GM06990 (cell line): ENCODE measurements at regions not wholly inside any gene's neighbourhood (a gene's known extent, or its start where the extent isn't known, plus 50 kb on each side); places are given as distances from the start of the nearest gene placed in this dataset.

Experiments used
- DNase-seq: peaks from one replicate; pipeline ENCODE4 v3.0.0-alpha.2; 2011; ENCODE audit not compliant: insufficient read length; ENCODE audit errors: extremely low read depth
- H3K27me3 ChIP-seq: replicated peaks from 2 replicates; pipeline ENCODE4 v1.6.0; 2011; ENCODE audit warnings: low read length; ENCODE audit not compliant: control insufficient read depth, insufficient read depth
- H3K36me3 ChIP-seq: 2 replicates; pipeline ENCODE4 v1.5.1; 2011; ENCODE audit warnings: low read length; ENCODE audit not compliant: control insufficient read depth, insufficient read depth
- H3K4me3 ChIP-seq: replicated peaks from 2 replicates; pipeline ENCODE4 v1.5.1; 2011; ENCODE audit warnings: low read depth, mild to moderate bottlenecking, control low read depth, low read length
- TF ChIP-seq, protein P1 (sequence below): IDR thresholded peaks from 2 replicates; pipeline ENCODE4 v1.5.1; 2011; ENCODE audit warnings: low read length, control low read depth, mild to moderate bottlenecking, inconsistent platforms; ENCODE audit not compliant: insufficient read depth, poor library complexity, severe bottlenecking

DNA sequence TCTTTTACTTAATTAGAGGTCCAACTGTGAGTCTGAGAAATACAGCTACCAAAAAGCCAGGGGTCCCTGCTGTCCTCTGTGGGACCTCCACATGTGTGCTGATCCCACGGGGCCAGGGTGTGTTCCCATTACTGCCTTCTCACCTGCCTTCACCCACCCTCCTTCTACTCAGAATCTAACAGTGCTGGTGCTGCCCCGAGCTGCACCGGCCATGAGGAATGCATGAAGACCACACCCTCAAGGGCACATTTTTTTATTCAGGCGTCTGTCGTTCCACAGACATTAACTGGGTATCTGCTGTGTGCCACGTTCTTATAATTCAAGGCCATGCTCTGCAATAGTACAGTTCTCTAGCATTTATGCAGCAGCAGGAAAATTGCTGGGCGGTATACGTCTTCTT is 188.5 kb upstream of the PFKP start:
- Histone ChIP-seq H3K27me3 (no peaks in the 10 kb centered on the region), H3K36me3 (no peaks in the 10 kb centered on the region), H3K4me3 (no peak overlapping the region)
- DNase-seq, result no peak
- TF ChIP-seq, protein P1, sequence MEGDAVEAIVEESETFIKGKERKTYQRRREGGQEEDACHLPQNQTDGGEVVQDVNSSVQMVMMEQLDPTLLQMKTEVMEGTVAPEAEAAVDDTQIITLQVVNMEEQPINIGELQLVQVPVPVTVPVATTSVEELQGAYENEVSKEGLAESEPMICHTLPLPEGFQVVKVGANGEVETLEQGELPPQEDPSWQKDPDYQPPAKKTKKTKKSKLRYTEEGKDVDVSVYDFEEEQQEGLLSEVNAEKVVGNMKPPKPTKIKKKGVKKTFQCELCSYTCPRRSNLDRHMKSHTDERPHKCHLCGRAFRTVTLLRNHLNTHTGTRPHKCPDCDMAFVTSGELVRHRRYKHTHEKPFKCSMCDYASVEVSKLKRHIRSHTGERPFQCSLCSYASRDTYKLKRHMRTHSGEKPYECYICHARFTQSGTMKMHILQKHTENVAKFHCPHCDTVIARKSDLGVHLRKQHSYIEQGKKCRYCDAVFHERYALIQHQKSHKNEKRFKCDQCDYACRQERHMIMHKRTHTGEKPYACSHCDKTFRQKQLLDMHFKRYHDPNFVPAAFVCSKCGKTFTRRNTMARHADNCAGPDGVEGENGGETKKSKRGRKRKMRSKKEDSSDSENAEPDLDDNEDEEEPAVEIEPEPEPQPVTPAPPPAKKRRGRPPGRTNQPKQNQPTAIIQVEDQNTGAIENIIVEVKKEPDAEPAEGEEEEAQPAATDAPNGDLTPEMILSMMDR, result no peak

DNA sequence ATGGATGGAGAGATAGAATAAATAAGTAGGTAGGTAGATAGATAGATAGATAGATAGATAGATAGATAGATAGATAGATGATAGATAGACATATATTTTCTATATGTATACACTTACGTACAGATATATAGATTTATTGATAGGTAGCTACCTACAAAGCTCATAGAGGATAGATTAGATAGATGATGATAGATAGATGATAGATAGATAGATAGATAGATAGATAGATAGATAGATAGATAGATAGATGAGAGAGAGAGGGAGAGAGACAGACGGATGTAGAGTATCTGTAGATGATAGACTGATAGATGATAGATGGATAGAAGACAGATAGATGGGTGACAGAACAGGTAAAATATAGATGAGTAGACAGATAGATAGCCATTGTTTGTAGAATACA is 191.3 kb upstream of the PFKP start:
- no peak for DNase-seq
- H3K36me3 ChIP-seq, result no peaks in the 10 kb centered on the region
- no peak overlapping the region for H3K4me3 ChIP-seq
- TF ChIP-seq, protein P1, result no peak
- no peaks in the 10 kb centered on the region; the same call in 1 of the 2 replicates for H3K27me3 ChIP-seq

DNA sequence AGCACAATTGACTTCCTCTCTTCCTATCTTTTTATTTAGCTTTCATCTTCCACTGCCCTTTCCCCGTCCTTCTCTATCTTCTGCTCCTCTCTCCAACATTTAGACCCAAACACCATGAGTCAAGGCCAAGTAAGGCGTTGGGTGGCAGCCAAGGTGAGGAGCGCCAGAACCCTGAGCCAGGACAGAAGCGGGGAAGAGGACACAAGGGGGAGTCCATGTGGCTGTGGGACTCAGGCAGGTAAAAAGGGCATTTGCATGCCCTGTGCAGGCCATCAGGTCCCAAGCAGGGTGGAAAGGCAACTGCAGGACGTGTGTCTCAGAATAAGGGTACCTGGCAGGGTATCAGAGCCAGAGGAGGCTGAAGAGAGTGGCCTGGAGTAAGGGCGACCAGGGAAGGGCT is 192.4 kb upstream of the PFKP start:
- Histone ChIP-seq H3K27me3 (no peaks in the 10 kb centered on the region; the same call in 1 of the 2 replicates), H3K36me3 (no peaks in the 10 kb centered on the region), H3K4me3 (no peak overlapping the region)
- no peak for DNase-seq
- TF ChIP-seq, protein P1, result no peak

DNA sequence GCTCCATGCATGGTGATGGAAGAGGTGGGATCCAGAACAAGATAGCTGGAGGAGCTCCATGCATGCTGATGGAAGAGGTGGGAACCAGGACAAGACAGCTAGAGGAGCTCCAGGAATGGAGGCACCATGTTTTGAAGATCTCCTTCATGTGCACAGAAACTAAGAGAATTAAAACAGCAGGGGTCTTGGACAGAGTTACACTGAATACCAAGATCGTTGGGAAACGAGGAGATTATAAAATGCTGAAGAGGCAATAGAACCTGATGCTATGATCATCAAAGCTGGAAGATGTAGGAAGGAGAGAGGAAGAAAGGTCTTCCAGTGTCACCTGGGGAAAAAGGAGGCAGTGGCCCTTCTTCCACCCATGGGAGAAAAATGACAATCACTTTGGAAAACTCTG is 193.6 kb upstream of the PFKP start:
- TF ChIP-seq, protein P1, result no peak
- no peak for DNase-seq
- H3K4me3 ChIP-seq, result no peak overlapping the region

DNA sequence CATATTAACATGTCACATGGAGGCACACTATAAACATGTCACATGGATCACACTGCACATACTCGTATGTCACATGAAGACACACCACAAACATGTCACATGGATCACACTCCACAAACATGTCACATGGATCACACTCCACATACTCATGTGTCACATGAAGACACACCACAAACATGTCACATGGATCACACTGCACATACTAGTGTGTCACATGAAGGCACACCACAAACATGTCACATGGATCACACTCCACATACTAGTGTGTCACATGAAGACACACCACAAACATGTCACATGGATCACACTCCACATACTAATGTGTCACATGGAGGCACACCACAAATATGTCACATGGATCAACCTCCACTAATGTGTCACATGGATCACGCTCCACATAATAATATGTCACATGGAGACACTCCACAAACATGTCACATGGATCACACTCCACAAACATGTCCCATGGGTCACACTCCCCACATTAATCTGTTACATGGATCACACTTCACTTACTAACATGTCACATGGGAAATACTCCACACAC is 195.6 kb upstream of the PFKP start:
- Histone ChIP-seq H3K27me3 (no peaks in the 10 kb centered on the region; the same call in 1 of the 2 replicates), H3K36me3 (no peaks in the 10 kb centered on the region), H3K4me3 (no peak overlapping the region)
- TF ChIP-seq, protein P1, result no peak
- no peak for DNase-seq

More for the DNA sequence above, 193.6 kb upstream of the PFKP start:
- Histone ChIP-seq H3K36me3 (no peaks in the 10 kb centered on the region), H3K27me3 (no peaks in the 10 kb centered on the region; the same call in 1 of the 2 replicates)

DNA sequence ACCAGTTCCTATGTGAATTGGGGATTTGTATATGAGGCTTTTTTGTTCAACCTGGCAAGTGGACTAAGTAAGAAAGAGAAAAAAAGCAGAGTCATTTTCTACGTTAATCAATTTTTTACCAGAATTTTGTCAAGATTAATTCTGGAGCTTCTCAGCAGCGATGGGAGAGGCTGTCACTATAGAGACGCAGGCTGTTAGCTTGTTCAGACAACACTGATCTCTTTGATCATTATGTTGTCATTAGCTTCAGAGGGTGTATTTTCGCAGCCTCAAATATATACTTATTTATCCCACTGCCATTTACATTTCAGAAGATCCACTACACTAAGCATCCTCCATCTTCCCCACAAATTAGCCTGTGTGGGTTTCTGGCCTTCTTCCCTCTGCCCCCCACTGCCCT is 196.7 kb upstream of the PFKP start:
- Histone ChIP-seq H3K27me3 (no peaks in the 10 kb centered on the region; the same call in 1 of the 2 replicates), H3K36me3 (no peaks in the 10 kb centered on the region), H3K4me3 (no peak overlapping the region)
- TF ChIP-seq, protein P1, result no peak
- DNase-seq, result no peak
